Loucy (cell line): ENCODE measurements at regions not wholly inside any gene's neighbourhood (a gene's known extent, or its start where the extent isn't known, plus 50 kb on each side); places are given as distances from the start of the nearest gene placed in this dataset.

Experiments used
- H2AFZ ChIP-seq: fragments of 200-600 bp; sonication (generic); 2 replicates; pipeline ENCODE4 v1.6.0; 2016; ENCODE audit warnings: antibody characterized with exemption, mild to moderate bottlenecking, low read length, moderate library complexity
- H3F3A ChIP-seq: fragments of 200-600 bp; 2 replicates; pipeline ENCODE4 v1.6.0; 2016; ENCODE audit warnings: antibody characterized with exemption, low read depth, mild to moderate bottlenecking
- H3K27me3 ChIP-seq: fragments of 200-600 bp; sonication (generic); 2 replicates; pipeline ENCODE4 v1.6.1; 2014; ENCODE audit warnings: low read length, mild to moderate bottlenecking; ENCODE audit not compliant: insufficient read depth, poor library complexity, severe bottlenecking
- H3K36me3 ChIP-seq: fragments of 200-600 bp; sonication (generic); 2 replicates; pipeline ENCODE4 v1.6.1; 2016; ENCODE audit warnings: low read length; ENCODE audit not compliant: insufficient read depth
- H3K4me1 ChIP-seq: fragments of 200-600 bp; sonication (generic); 2 replicates; pipeline ENCODE4 v1.5.1; 2014; ENCODE audit warnings: low read length, mild to moderate bottlenecking; ENCODE audit not compliant: insufficient read depth, poor library complexity, severe bottlenecking
- H3K4me2 ChIP-seq: fragments of 200-600 bp; sonication (generic); 2 replicates; pipeline ENCODE4 v1.6.0; 2014; ENCODE audit warnings: antibody characterized with exemption, low read length, low read depth, mild to moderate bottlenecking; ENCODE audit not compliant: poor library complexity, severe bottlenecking
- H3K4me3 ChIP-seq: fragments of 200-600 bp; sonication (generic); 2 replicates; pipeline ENCODE4 v1.5.1; 2014; ENCODE audit warnings: low read length, mild to moderate bottlenecking, mixed read lengths; ENCODE audit not compliant: poor library complexity, severe bottlenecking
- H3K79me2 ChIP-seq: fragments of 200-600 bp; sonication (generic); 2 replicates; pipeline ENCODE4 v1.6.1; 2014; ENCODE audit warnings: low read length; ENCODE audit not compliant: insufficient read depth
- H3K9ac ChIP-seq: fragments of 200-600 bp; sonication (generic); 2 replicates; pipeline ENCODE4 v1.6.0; 2014; ENCODE audit warnings: mild to moderate bottlenecking, low read depth, low read length, moderate library complexity; ENCODE audit not compliant: poor library complexity, severe bottlenecking
- H3K9me2 ChIP-seq: fragments of 200-600 bp; sonication (generic); replicated peaks from 2 replicates; pipeline ENCODE4 v1.6.1; 2016; ENCODE audit warnings: low read depth, low read length, mixed read lengths
- H3K9me3 ChIP-seq: fragments of 200-600 bp; sonication (generic); 2 replicates; pipeline ENCODE4 v1.6.1; 2014; ENCODE audit warnings: mild to moderate bottlenecking, antibody characterized with exemption, low read length, low read depth; ENCODE audit not compliant: insufficient read depth
- H4K20me1 ChIP-seq: fragments of 200-600 bp; sonication (generic); 2 replicates; pipeline ENCODE4 v1.6.0; 2014; ENCODE audit warnings: antibody characterized with exemption, low read length, mild to moderate bottlenecking; ENCODE audit not compliant: insufficient read depth, poor library complexity, severe bottlenecking
- CTCF ChIP-seq: fragments of 200-600 bp; sonication (generic); conservative IDR thresholded peaks from 2 replicates; pipeline ENCODE4 v1.5.1; 2014; ENCODE audit warnings: mild to moderate bottlenecking, antibody characterized with exemption, low read length
- EZH2phosphoT487 ChIP-seq: fragments of 200-600 bp; IDR thresholded peaks from 2 replicates; pipeline ENCODE4 v1.6.1; 2018; ENCODE audit warnings: antibody characterized with exemption, mild to moderate bottlenecking, moderate library complexity, borderline replicate concordance

GRCh38 chr11:92854952-92855351 lies 114.5 kb upstream of the MTNR1B start:
- TF ChIP-seq EZH2phosphoT487 (no peak), CTCF (no peak)
- Histone ChIP-seq H3K4me3 (no peak overlapping the region), H3K4me1 (no peaks in the 10 kb centered on the region), H3K79me2 (no peaks in the 10 kb centered on the region), H3K9me2 (no peaks in the 10 kb centered on the region), H2AFZ (no peak overlapping the region), H3K27me3 (no peaks in the 10 kb centered on the region), H4K20me1 (no peaks in the 10 kb centered on the region), H3K36me3 (no peaks in the 10 kb centered on the region), H3F3A (no peaks in the 10 kb centered on the region), H3K9ac (no peak overlapping the region), H3K4me2 (no peak overlapping the region), H3K9me3 (no peaks in the 10 kb centered on the region)

GRCh38 chr11:92855607-92856405 lies 113.6 kb upstream of the MTNR1B start:
- Histone ChIP-seq H3K9me3 (no peaks in the 10 kb centered on the region), H2AFZ (no peak overlapping the region), H3K4me3 (no peak overlapping the region), H3F3A (no peaks in the 10 kb centered on the region), H3K9ac (no peak overlapping the region), H4K20me1 (no peaks in the 10 kb centered on the region), H3K9me2 (no peaks in the 10 kb centered on the region), H3K4me1 (no peaks in the 10 kb centered on the region), H3K36me3 (no peaks in the 10 kb centered on the region), H3K79me2 (no peaks in the 10 kb centered on the region), H3K4me2 (no peak overlapping the region), H3K27me3 (no peaks in the 10 kb centered on the region)
- TF ChIP-seq CTCF (no peak), EZH2phosphoT487 (no peak)

GRCh38 chr11:92857407-92857806 lies 112.0 kb upstream of the MTNR1B start:
- no peaks in the 10 kb centered on the region for H3K27me3 ChIP-seq
- no peaks in the 10 kb centered on the region for H3K9me3 ChIP-seq
- no peaks in the 10 kb centered on the region for H3K36me3 ChIP-seq
- H3F3A ChIP-seq = no peaks in the 10 kb centered on the region
- no peak for TF ChIP-seq EZH2phosphoT487
- TF ChIP-seq CTCF = no peak
- H3K4me1 ChIP-seq = no peaks in the 10 kb centered on the region
- H3K9me2 ChIP-seq = no peaks in the 10 kb centered on the region
- no peak overlapping the region for H3K4me3 ChIP-seq
- no peak overlapping the region for H2AFZ ChIP-seq
- H4K20me1 ChIP-seq = no peaks in the 10 kb centered on the region
- no peaks in the 10 kb centered on the region for H3K79me2 ChIP-seq
- no peak overlapping the region for H3K4me2 ChIP-seq
- H3K9ac ChIP-seq = no peak overlapping the region
